GM19035 (cell line): ENCODE measurements at regions not wholly inside any gene's neighbourhood (a gene's known extent, or its start where the extent isn't known, plus 50 kb on each side); places are given as distances from the start of the nearest gene placed in this dataset.

Experiments used
- ATAC-seq: cut with Tn5 transposase; IDR thresholded peaks from one replicate; pipeline ENCODE4 v1.9.1; 2021; ENCODE audit not compliant: unreplicated experiment

- ATAC-seq = no peak
These were observed 98.0 kb upstream of the GPR26 start for GRCh38 chr10:123567984-123568739.

DNA sequence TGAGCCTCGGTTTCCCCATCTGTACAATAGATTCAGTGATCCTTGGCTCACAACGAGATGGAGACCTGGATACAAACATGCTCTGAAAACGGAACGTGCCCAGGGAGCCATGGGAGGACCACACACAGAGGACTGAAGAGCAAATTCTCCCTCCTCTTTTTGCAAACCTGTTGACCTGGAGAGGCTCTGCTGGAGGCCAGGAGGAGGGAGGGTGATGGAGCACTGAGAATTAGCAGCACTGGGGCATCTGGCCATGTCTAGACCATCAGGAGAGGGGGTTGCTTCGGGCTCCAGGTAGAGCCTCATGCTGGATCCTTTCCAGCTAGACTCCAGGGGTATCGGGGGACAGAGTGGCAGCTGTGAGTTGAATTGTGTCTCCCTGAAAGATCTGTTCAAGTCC lies 97.4 kb upstream of the GPR26 start:
- no peak for ATAC-seq

DNA sequence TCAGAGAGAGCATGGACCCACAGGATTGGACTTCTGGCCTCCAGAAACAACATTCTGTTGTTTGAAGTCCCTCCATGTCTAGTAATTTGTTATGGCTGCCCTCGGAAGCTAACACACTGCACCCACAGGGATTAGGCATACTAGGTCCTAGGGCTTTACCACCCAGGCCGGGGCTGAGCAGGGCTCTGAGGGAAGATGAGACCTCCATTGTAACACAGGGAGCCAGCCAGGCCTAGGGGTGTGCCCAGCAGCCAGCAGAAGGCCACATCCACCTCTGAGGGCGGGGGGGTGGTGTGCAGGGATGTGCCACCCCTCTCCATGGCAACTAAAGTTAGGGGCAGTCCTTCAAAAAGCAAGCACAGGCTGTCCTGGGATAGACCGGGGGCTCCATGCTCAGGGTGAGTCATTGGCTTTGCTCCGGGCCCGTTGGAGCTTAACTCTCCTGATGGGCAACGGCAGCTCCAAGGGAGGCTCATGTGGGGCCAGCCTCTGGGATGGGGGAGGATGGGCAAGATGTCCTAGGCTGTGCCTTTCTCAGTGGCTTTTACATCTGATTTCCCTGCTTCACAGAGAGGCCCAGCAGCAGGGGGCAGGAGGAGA lies 96.6 kb upstream of the GPR26 start:
- no peak for ATAC-seq

DNA sequence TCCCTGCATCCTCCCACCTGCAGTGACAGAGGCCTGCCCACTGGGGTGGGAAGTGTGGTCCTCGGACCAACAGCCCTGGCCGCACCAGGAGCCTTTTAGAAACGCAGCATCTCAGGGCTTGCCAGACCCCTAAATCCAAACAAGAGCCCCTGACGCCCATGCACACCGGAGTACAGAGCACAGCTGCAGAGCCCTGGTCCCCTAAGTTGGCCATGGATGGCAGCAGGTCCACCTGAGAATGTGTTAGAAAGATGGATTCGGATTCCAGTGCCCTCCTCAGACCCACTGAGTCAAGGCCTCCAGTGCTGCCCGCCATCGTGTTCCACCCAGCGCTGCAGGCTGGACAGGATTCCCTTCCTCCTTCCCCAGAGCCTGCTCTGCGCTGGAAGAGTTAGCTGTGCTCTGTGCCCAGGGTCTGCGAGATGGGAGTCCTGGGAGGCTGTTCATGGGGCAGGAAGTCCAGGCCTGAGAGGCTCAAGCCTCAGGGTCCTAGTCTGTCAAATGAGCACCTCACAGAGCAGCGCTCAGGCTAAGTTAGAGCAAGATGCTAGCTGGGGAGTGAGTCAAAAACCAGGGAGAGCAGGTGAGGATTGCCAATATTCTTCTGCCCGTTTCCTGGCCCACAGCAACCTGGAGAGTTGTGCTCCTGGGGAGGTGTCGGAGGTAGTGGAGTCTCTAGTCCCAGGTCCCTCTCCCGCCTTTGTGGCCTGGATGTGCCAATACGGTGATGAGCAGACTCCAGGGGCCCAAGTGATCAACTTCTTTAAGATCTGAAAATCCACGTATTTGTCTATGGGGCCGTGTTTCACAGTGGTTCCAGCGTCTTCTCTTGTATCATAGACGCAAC lies 95.9 kb upstream of the GPR26 start:
- ATAC-seq = no peak

DNA sequence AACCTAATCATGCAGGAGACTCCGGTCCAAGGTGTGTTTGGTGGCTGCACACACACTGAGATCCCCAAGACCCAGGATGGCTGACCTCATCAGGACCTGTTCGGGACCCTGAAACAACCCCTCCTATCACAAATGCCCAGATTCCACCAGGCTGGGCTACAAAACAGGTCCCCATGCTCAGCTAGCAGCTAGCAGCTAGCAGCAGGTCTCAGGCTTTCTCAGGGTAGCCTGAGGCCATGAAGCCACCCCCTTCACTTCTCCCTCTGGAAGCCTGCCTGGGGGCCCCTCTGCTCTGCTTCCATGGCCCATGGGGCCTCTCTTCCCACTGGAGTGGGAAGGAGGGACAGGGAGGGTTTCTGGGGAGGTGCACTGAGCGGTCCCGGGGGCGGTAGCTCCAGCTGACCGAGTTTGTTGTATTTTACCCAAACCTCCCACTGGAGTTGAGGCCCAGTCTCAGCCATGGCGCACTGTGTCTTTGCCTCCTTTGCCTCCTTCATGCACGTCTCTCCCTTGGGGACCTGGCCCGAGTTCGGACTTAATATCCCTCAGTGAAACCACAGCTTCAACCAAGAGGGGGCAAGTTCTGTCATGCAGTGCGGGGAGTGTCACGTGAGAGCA lies 95.1 kb upstream of the GPR26 start:
- no peak for ATAC-seq

- no peak for ATAC-seq
These were observed 94.2 kb upstream of the GPR26 start for GRCh38 chr10:123571978-123572377.

DNA sequence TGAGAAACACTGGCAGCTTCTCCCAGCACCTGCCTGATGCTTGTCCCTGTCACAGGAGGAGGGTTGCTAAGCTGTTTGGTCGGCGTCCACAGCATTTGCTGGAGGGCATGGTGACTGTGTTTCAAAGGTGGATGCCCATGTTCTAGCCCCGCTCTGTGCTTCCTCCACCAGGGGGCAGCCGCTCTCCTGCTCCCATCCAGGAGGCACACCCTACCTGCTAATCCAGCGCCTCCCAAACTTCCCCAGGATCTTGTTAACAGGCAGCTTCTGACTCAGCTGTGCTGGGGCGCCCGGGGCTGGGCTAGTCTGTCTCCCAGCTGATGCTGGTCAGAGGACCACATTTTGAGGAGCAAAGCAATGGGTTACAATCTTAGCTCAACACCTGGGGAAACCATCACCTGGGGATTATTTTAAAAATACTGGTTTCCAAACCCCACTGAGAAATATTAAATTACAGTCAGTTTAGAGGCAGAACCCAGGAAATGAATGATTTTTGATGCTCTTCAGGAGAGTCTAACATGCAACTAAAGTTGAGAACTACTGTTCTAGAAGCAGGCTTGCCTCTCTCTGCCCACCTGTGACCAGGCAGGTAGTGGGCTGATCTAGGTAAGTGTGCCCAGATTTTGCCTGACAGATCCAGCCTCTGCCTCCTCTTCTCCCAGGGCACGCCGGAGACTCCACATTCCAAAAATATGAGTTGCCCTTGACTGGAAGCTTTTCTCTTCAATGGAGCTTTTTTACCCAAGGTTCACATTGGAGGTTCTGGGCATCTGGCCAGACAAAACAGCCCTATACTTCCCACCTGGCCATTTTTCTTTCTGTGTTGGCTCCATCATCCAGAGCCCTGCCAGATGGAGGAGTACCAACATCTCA lies 92.7 kb upstream of the GPR26 start:
- ATAC-seq = no peak

DNA sequence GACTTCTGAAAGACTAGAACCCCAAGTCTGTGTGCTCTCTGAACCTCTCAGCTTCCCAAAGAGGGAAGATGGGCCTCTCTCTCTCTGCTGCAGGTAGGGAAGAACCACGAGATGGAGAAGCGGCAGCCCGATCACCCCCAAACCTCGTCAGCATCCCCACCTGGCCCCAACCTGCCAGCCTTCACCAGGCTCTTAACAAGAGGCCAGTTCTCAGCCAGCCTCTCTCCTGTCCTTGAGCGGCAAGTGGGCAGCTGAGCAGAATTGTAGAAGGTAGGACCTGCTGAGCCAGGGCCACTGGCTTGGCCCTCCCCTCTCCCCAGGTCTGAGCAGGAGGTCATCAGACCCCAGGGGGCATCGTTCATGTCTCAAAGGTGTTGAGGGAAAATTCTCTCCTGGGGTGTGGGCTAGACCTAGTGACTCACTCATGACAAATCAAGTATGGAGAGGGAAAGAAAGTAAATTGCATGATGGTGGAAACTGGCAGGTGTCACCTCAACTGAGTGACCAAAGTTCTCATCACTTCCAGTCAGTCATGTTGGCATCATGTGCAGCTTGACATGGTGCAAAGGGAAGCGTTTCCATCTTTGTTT lies 92.0 kb upstream of the GPR26 start:
- no peak for ATAC-seq

DNA sequence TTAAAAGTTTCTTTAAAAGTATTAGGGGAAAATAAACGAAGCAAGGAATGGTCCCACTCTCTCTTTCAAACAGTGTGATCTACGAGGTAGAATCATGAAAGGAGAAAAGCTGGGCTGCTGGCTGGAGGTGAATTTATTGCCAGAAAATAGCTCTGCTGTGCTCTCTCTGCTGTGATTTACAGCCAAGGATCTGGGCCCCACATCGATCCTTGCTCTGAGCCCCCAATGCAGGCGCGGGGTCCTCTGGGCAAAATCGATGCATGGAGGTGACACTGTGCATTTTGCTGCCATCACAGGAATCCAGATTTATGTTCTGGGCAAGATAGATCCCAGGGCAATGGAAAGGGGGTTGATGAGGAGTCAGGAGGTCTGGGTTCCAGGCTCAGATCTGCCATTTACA lies 91.0 kb upstream of the GPR26 start:
- ATAC-seq = no peak

DNA sequence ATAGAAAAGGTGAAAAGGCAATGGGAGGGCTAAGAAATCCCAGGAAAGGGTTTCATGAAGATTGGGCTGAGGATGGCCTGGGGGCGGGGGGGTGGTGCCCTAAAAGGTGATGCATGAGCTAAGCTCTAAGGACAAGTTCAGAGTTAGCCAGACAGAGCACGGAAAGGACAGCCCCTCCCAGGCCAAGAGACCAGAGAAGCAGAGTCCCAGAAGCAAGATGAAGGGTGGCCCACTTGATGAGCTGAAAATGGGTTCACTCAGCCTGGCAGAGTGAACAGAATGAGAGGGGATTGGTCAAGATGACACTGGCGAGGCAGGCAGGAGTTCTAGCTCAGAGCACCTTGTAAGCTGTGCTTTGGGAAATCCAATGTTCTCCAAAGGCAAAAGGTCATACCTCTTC lies 89.4 kb upstream of the GPR26 start:
- no peak for ATAC-seq

DNA sequence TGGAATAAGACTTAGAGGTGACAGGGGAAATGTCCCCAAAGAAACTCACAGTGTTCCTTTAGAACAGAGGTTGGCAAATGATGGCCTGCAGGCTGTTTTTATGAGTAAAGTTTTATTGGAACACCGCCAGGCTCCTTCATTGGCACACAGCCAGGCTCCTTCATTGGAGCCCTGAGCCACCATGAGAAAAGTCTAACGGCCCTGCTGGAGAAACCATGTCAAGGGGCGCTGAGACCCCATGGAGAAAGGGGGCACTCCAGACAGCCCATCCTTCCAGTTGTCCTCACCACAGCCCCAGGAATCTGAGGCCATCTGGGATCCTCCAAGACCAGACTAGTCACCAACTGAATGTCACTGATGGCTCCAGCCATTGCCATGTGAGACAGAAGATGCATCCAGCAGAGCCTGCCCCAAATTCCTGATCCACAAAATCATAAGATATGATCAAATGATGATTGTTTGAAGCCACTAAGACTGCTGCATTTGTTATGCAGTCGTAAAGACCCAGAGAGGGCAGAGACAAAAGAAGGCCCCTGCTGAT lies 88.2 kb upstream of the GPR26 start:
- ATAC-seq = no peak

DNA sequence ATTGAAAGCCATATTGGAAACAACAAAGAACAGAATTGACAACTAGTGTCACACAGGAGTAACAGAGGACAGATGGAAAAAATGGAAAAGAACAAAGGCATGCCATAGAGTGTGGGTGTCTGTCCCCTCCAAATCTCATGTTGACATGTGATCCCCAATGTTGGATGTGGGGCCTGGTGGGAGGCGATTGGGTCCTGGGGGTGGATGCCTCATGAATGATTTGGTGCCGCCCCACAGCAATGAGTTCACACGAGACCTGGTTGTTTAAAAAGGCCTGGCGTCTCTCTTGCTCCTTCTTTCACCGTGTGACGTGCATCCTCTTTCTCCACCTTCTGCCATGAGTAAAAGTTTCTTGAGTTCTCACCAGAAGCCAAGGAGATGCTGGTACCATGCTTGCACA lies 87.4 kb upstream of the GPR26 start:
- no peak for ATAC-seq

GRCh38 chr10:123579675-123580074 lies 86.5 kb upstream of the GPR26 start:
- no peak for ATAC-seq

- no peak for ATAC-seq
These were observed 85.7 kb upstream of the GPR26 start for GRCh38 chr10:123580426-123580825.

DNA sequence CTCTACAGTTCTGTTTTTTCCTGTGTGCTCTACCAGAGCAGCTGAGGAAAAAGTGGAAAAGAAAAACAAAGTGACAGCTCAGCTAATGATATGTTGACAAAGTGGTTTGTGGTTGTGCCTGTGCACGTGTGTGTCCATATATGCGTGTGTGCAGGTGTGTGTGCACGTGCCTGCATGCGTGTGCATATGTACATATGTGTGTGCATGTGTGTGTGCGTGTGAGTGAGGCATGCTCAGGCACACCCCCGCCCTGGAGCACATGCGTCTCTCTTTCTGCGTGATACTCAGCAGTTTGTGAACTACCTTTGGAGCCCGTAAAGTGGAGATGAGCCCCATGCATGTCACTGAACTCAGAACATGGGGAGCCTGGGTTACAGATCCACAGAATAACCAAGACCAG lies 84.5 kb upstream of the GPR26 start:
- no peak for ATAC-seq

DNA sequence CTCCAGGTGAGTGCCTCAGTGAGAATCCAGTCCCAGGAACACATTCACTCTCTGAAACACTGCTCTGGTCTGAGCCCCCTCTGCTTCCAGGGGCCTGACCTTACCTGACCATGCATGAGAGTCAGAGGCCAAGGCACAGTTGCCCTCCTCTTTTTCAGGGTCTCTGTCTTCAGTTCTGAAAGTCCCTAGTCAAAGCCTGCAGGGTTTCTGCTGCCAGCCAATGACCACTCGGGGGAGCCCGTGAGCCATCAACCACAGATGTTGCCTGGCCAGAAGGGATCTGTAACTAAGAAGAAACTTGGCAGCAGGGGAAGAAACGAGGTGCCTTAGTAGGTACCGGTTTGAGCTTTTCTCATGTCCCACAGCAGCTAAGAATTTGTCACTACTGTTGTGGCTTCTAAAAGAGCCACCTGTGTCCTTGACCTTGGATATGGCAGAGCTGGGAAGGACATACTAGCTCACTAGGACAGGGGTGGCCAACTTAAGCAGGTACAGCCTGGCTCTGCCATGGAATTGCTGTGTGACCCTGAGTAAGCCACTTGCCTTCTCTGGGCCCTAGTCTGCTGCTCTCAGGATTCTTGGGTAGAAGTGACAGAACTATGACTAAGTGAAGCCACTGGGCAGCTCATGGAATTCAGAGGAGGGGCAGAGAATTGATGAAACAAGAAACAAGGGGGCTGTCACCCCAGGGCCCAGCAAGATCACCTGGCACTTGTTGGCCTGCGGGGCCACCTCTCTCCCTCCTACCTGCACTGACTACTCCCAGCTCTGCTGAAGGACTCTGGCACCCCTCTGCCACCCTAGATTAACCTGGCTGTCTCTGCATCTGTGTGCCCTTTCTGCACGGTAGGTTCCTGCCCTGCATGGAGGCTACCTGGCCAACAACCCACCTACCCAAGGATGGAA lies 83.8 kb upstream of the GPR26 start:
- peak; percentile 55 for ATAC-seq

DNA sequence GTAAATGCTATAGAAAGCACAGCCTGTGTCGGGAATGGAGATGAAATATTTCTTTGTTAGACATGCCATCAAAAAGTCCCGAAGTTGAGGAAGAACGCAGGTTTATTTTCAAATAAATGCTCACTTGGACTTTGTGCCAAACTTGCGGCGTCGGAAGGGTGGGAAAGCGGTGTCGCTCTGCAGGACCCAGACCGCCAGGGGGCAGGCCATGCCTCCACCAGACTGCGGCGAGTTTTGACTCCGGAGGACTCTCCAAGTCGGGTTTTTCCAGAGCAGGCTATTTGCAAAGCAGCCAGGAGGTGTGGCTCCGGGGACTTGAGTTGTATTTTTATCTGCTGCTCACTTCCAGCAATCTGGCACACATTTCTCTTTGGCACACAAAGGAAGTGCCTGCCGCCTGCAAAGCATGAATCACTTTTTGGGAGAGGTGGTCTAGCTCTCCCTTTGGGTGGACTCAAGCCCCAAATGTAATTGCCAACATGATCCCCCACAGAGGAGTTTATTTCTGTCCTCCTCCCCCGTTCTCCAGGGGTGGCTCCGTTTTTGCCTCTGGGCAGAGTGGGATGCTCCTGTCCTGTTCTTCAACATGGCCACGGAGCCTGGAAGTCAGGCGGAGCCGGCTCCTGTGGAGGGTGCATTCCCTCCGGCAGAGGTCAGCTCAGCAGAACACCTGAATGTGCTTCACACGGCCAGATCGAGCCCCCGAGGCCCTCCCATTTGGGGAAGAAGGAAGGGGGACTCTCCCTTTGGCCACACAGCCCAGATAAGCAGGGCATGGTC lies 82.3 kb upstream of the GPR26 start:
- no peak for ATAC-seq

DNA sequence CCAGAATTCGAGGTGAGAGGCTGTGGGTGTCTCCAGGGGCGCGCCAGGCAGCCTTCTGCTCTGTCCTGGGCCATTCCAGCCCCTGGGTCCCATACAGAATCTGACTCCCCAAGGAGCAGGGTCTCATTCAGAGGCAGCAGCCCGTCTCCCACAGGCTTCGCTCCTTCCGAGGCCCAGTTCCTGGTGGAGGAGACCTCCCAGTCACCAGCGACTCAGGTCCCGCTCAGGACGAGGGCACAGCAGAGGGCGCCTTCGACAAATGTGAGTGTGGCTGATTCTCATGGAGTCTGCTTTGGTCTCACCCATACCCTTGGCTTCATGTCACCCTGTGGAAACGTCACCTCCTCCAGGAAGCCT lies 81.8 kb upstream of the GPR26 start:
- no peak for ATAC-seq
